GM12878 (cell line): ENCODE measurements at regions not wholly inside any gene's neighbourhood (a gene's known extent, or its start where the extent isn't known, plus 50 kb on each side); places are given as distances from the start of the nearest gene placed in this dataset.

ENCODE experiments used
- ATAC-seq: fragments of 200-7000 bp; cut with Tn5 transposase; 3 replicates; pipeline ENCODE4 v1.9.1; 2020; ENCODE audit warnings: mild to moderate bottlenecking, moderate library complexity
- BruUV-seq: library from RNA; stranded (reverse); fragments of 400-500 nt; replicated peaks from 2 replicates; lab custom pipeline; 2021; lab: Mats Ljungman, UMichigan
- CTCF ChIA-PET: fragments of 300-600 bp; sonication (Branson Sonifier 250); formaldehyde crosslinking; extraction: SDS; loops from one replicate; lab custom pipeline; 2021; ENCODE audit warnings: inconsistent platforms; lab: Yijun Ruan, JAX
- POLR2A ChIA-PET: fragments of 350-600 bp; formaldehyde crosslinking; extraction: SDS; loops from one replicate; lab custom pipeline; 2021; ENCODE audit warnings: inconsistent platforms; lab: Charles Lee
- RAD21 ChIA-PET: fragments of 300-600 bp; sonication (Branson Sonifier 250); formaldehyde crosslinking; loops from one replicate; lab custom pipeline; 2023; ENCODE audit warnings: antibody characterized with exemption; ENCODE audit not compliant: unreplicated experiment; lab: Charles Lee
- SMC1A ChIA-PET: fragments of 300-600 bp; sonication (Branson Sonifier 250); formaldehyde crosslinking; loops from one replicate; lab custom pipeline; 2023; ENCODE audit not compliant: unreplicated experiment, uncharacterized antibody; lab: Charles Lee
- DNase-seq: peaks from one replicate; pipeline ENCODE4 v3.0.0-alpha.2; 2011; ENCODE audit warnings: low read depth, low spot score
- FAIRE-seq: peaks from 3 replicates; lab custom pipeline; 2011; peaks lifted over from hg19 to GRCh38; lab: Jason Lieb, UNC
- H2AFZ ChIP-seq: 2 replicates; pipeline ENCODE4 v1.6.0; 2011; ENCODE audit warnings: low read depth, low read length, control low read depth; ENCODE audit not compliant: control insufficient read depth
- H3K27ac ChIP-seq: 2 replicates; pipeline ENCODE4 v1.5.1; 2011; ENCODE audit warnings: control low read depth; ENCODE audit not compliant: control insufficient read depth, insufficient read depth
- H3K27me3 ChIP-seq, 2 experiments: replicated peaks in 1 of 2; 2 replicates each; pipeline versions ENCODE4 v1.6.0 to v1.6.1; 2011; ENCODE audit warnings: low read length in 1 of 2; ENCODE audit not compliant: control insufficient read depth in 2 of 2, insufficient read depth in 2 of 2
- H3K36me3 ChIP-seq, 2 experiments: 2 replicates each; pipeline ENCODE4 v1.5.1; 2011; ENCODE audit warnings: low read length in 1 of 2; ENCODE audit not compliant: control insufficient read depth in 2 of 2, insufficient read depth in 2 of 2
- H3K4me1 ChIP-seq: 2 replicates; pipeline ENCODE4 v1.6.1; 2011; ENCODE audit warnings: mild to moderate bottlenecking, low read length, moderate library complexity, mixed read lengths; ENCODE audit not compliant: control insufficient read depth, insufficient read depth
- H3K4me2 ChIP-seq: 2 replicates; pipeline ENCODE4 v1.6.0; 2011; ENCODE audit warnings: control low read depth; ENCODE audit not compliant: control insufficient read depth, insufficient read depth
- H3K4me3 ChIP-seq: fragments of 200-600 bp; sonication (generic); 2 replicates; pipeline ENCODE4 v1.5.1; 2016
- H3K79me2 ChIP-seq: 2 replicates; pipeline ENCODE4 v1.6.0; 2011; ENCODE audit warnings: low read length; ENCODE audit not compliant: control insufficient read depth, insufficient read depth
- H3K9ac ChIP-seq: 2 replicates; pipeline ENCODE4 v1.8.0; 2011; ENCODE audit warnings: low read length, control low read depth, mixed read lengths; ENCODE audit not compliant: control insufficient read depth, insufficient read depth
- H3K9me3 ChIP-seq: replicated peaks from 3 replicates; pipeline ENCODE4 v1.5.1; 2011; ENCODE audit warnings: mild to moderate bottlenecking, low read length; ENCODE audit not compliant: control insufficient read depth, insufficient read depth
- H4K20me1 ChIP-seq: 2 replicates; pipeline ENCODE4 v1.6.0; 2011; ENCODE audit not compliant: control insufficient read depth, insufficient read depth
- ASH2L ChIP-seq: fragments of 300-600, 200-600 bp; sonication (generic); IDR thresholded peaks from 2 replicates; pipeline ENCODE4 v1.6.1; 2017; ENCODE audit warnings: low read depth, mild to moderate bottlenecking, borderline replicate concordance
- BMI1 ChIP-seq: fragments of 450-650 bp; IDR thresholded peaks from 2 replicates; pipeline ENCODE4 v1.6.1; 2016; ENCODE audit warnings: mild to moderate bottlenecking, moderate library complexity, borderline replicate concordance
- CHD2 ChIP-seq: IDR thresholded peaks from 2 replicates; pipeline ENCODE4 v1.6.1; 2011; ENCODE audit warnings: low read depth, low read length, improper control_type of control experiment, borderline replicate concordance
- CTCF ChIP-seq, 3 experiments: IDR thresholded peaks in 2 of 3; conservative IDR thresholded peaks in 1 of 3; 2 replicates each; pipeline ENCODE4 v1.5.1; 2011; ENCODE audit warnings: low read depth in 3 of 3, low read length in 3 of 3, mild to moderate bottlenecking in 3 of 3, control low read depth in 2 of 3, moderate library complexity in 2 of 3, inconsistent platforms in 1 of 3, mixed read lengths in 1 of 3; ENCODE audit not compliant: control insufficient read depth in 2 of 3, insufficient read depth in 1 of 3; ENCODE audit errors: extremely low read depth in 1 of 3
- HDAC6 ChIP-seq: fragments of 200-600 bp; sonication (generic); IDR thresholded peaks from one replicate; pipeline ENCODE4 v1.8.0; 2017; ENCODE audit warnings: antibody characterized with exemption; ENCODE audit not compliant: unreplicated experiment
- HDGF ChIP-seq: fragments of 450-650 bp; IDR thresholded peaks from 2 replicates; pipeline ENCODE4 v1.6.1; 2016; ENCODE audit warnings: antibody characterized with exemption
- MEF2A ChIP-seq: IDR thresholded peaks from 2 replicates; pipeline ENCODE4 v1.6.1; 2011; ENCODE audit warnings: low read depth, mild to moderate bottlenecking, low read length, moderate library complexity; ENCODE audit not compliant: insufficient read depth
- NRF1 ChIP-seq: conservative IDR thresholded peaks from 2 replicates; pipeline ENCODE4 v1.6.1; 2011; ENCODE audit warnings: mild to moderate bottlenecking, low read depth, low read length, improper control_type of control experiment
- PBX3 ChIP-seq: IDR thresholded peaks from 2 replicates; pipeline ENCODE4 v1.6.1; 2011; ENCODE audit warnings: mild to moderate bottlenecking, low read depth, low read length, moderate library complexity; ENCODE audit not compliant: insufficient replicate concordance
- SMAD1 ChIP-seq: fragments of 450-650 bp; IDR thresholded peaks from 2 replicates; pipeline ENCODE4 v1.6.1; 2018; ENCODE audit warnings: mild to moderate bottlenecking, low read depth; ENCODE audit not compliant: partially characterized antibody
- SMAD5 ChIP-seq: IDR thresholded peaks from 2 replicates; pipeline ENCODE4 v1.6.1; 2016; ENCODE audit warnings: antibody characterized with exemption, low read depth
- SMARCA5 ChIP-seq: fragments of 450-650 bp; IDR thresholded peaks from 2 replicates; pipeline ENCODE4 v1.6.1; 2017; ENCODE audit warnings: mild to moderate bottlenecking
- SREBF2 ChIP-seq: IDR thresholded peaks from 2 replicates; pipeline ENCODE4 v1.6.1; 2012; ENCODE audit warnings: mild to moderate bottlenecking, low read length
- STAT3 ChIP-seq: IDR thresholded peaks from 2 replicates; pipeline ENCODE4 v1.6.1; 2011; ENCODE audit warnings: low read depth, low read length, improper control_type of control experiment
- WRNIP1 ChIP-seq: IDR thresholded peaks from 2 replicates; pipeline ENCODE4 v1.6.1; 2011; ENCODE audit warnings: low read depth, low read length, improper control_type of control experiment, borderline replicate concordance
- ZNF24 ChIP-seq: fragments of 450-650 bp; IDR thresholded peaks from 2 replicates; pipeline ENCODE4 v1.6.1; 2017; ENCODE audit warnings: antibody characterized with exemption, mild to moderate bottlenecking
- ZNF592 ChIP-seq: fragments of 450-650 bp; IDR thresholded peaks from 2 replicates; pipeline ENCODE4 v1.6.1; 2017; ENCODE audit warnings: mild to moderate bottlenecking, moderate library complexity
- WGBS: methylation state at CpG from one replicate; pipeline ENCODE4 v1.1.6; 2016; ENCODE audit warnings: low lambda C conversion rate; ENCODE audit not compliant: insufficient replicate concordance, insufficient coverage; ENCODE audit errors: missing lambda C conversion rate; 5-methylcytosine and 5-hydroxymethylcytosine counted together
- in situ Hi-C: fragments of 300-500 bp; cut with MboI; formaldehyde crosslinking; loops from 9 replicates; pipeline ENCODE4 v1.14.3; 2018; ENCODE audit warnings: mixed read lengths
- intact Hi-C: fragments of 100-400 bp; cut with micrococcal nuclease; formaldehyde crosslinking; loops from one replicate; pipeline ENCODE4 v1.14.2; 2022; ENCODE audit not compliant: unreplicated experiment

DNA sequence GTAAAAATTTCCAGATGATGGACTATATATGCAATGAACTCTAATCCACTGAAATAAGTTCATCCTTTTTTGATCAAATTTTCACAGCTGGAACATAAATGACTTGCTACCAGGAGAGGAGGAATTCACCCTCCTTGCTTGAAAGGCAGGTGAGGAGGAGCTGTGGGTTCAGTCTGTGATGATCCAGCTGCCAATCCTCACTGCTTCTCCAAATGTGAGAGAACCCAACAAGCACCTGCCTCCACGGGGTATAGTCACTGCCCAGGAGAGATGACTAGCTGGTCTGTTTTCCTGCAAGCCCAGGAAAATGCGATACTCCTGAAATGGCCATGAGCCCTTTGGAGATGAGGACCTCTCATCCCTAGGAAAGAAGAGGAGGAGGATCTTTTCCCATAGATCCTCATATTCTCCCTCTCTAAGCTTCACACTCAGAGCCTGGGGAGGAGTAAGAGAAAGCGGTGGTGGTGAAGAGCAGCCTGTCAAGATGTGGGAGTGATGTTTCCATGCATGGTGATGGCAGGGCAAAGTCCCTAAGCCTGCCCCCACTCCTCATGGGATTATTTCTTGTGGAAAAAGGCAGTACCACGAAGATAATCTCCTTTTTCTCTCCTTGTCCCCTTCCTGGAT is 77.9 kb upstream of the USP47 start (continued):
- TF ChIP-seq ZNF24: no peak

- H3K4me3 ChIP-seq: no peak overlapping the region
- ChIA-PET CTCF (interaction anchor here (1.4 kb wide), 1 partner anchor 96 kb away, joined by 5 read pairs; no protein-coding TSS in a partner anchor), SMC1A (no interaction called here), RAD21 (no interaction called here), POLR2A (no interaction called here)
- no peak overlapping the region for H3K4me2 ChIP-seq
- peaks cover 2 to 4% of the 10 kb centered on the region in 2 experiments; a peak in 1 of 4 replicates for H3K27me3 ChIP-seq
- H3K9ac ChIP-seq: no peak overlapping the region
- DNase-seq: no peak
- 0% methylated on average over 2 of the region's 2 CpGs for WGBS
- H3K27ac ChIP-seq: no peak overlapping the region
- no peak overlapping the region for H2AFZ ChIP-seq
- H3K36me3 ChIP-seq: no peaks in the 10 kb centered on the region
- H3K79me2 ChIP-seq: no peaks in the 10 kb centered on the region
- H4K20me1 ChIP-seq: no peaks in the 10 kb centered on the region
- in situ Hi-C loops (no loop called here), intact Hi-C loops (loop anchor here (5.0 kb wide), 1 partner anchor 374 kb away; no protein-coding TSS in a partner anchor)
- FAIRE-seq: no peak
- BruUV-seq: no TSS peak
- no peaks in the 10 kb centered on the region for H3K4me1 ChIP-seq
- TF ChIP-seq SREBF2 (no peak), MEF2A (no peak), ASH2L (no peak), BMI1 (no peak), HDAC6 (no peak), HDGF (no peak), SMAD1 (no peak), WRNIP1 (no peak), NRF1 (no peak), PBX3 (no peak), STAT3 (no peak), CHD2 (no peak), SMAD5 (no peak), CTCF (IDR thresholded peaks at IDR 0.05 in 2 of 3, conservative IDR thresholded peaks at IDR 0.05 in 1 of 3; ENCODE audit: control insufficient read depth in 2 of 3, extremely low read depth in 1 of 3, insufficient read depth in 1 of 3, low read depth in 3 of 3, low read length in 3 of 3) (no peak), ZNF592 (no peak), SMARCA5 (no peak)
- ATAC-seq: no peak
- H3K9me3 ChIP-seq: no peaks in the 10 kb centered on the region
Measured at GRCh38 chr11:11760838-11761237, 80.9 kb upstream of the USP47 start.
